ENCODE measurements at regions not wholly inside any gene's neighbourhood (a gene's known extent, or its start where the extent isn't known, plus 50 kb on each side); places are given as distances from the start of the nearest gene placed in this dataset.

DNA sequence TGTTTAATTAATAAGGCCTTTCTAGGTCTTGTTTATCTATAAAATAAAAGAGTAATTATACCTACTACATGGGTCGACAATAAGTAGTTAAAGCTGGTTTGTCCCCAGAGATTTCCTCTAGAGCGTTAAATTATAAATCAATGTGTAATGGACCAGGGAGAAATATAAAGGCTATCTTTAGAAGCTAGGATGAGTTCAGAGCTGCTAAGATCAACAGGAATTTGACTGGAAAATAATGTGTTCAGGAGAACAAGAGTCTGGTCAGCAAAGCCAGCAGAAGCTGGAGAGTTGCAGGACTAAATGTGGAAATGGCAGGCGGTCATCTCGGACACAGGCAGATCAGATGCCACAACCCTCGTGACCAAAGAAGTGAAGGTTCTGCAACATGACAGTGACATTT is 428.8 kb downstream of the EPM2A start:
- TF ChIP-seq CTCF (IDR thresholded peaks at IDR 0.05; ENCODE audit: low read depth, low read length, poor library complexity, severe bottlenecking) (no peak), EZH2phosphoT487 (IDR thresholded peaks at IDR 0.05; ENCODE audit: borderline replicate concordance, low read length) (no peak)
